H9 (cell line): ENCODE measurements at regions not wholly inside any gene's neighbourhood (a gene's known extent, or its start where the extent isn't known, plus 50 kb on each side); places are given as distances from the start of the nearest gene placed in this dataset.

Experiments
- DNase-seq: peaks from one replicate; pipeline ENCODE4 v3.0.0-alpha.2; 2017
- H2AFZ ChIP-seq: one replicate; pipeline ENCODE4 v1.6.1; 2013; ENCODE audit warnings: mild to moderate bottlenecking, low read length, control low read depth, moderate library complexity
- H2AK5ac ChIP-seq: 2 replicates; pipeline ENCODE4 v1.6.1; 2013; ENCODE audit warnings: low read length, control low read depth, mixed read lengths; ENCODE audit not compliant: insufficient read length
- H2BK120ac ChIP-seq: one replicate; pipeline ENCODE4 v1.6.1; 2013; ENCODE audit warnings: low read depth, mild to moderate bottlenecking, low read length, control low read depth, inconsistent platforms; ENCODE audit not compliant: poor library complexity, severe bottlenecking
- H2BK12ac ChIP-seq: 2 replicates; pipeline ENCODE4 v1.6.1; 2013; ENCODE audit warnings: low read length, control low read depth, mixed read lengths, low read depth; ENCODE audit not compliant: insufficient read length
- H2BK15ac ChIP-seq: 2 replicates; pipeline ENCODE4 v1.6.1; 2013; ENCODE audit warnings: low read depth, low read length, control low read depth
- H2BK20ac ChIP-seq: one replicate; pipeline ENCODE4 v1.6.1; 2013; ENCODE audit warnings: low read depth, mild to moderate bottlenecking, low read length, control low read depth, inconsistent platforms; ENCODE audit not compliant: poor library complexity, severe bottlenecking
- H2BK5ac ChIP-seq: 2 replicates; pipeline ENCODE4 v1.6.1; 2013; ENCODE audit warnings: low read length, control low read depth, mixed read lengths; ENCODE audit not compliant: insufficient read length
- H3K14ac ChIP-seq: 2 replicates; pipeline ENCODE4 v1.6.1; 2013; ENCODE audit warnings: low read length, control low read depth; ENCODE audit not compliant: insufficient read depth
- H3K18ac ChIP-seq: 2 replicates; pipeline ENCODE4 v1.6.1; 2013; ENCODE audit warnings: low read depth, mild to moderate bottlenecking, mixed read lengths, low read length, control low read depth; ENCODE audit not compliant: insufficient read length
- H3K23ac ChIP-seq: 2 replicates; pipeline ENCODE4 v1.6.1; 2013; ENCODE audit warnings: low read length, control low read depth, mixed read lengths, low read depth; ENCODE audit not compliant: insufficient read length
- H3K23me2 ChIP-seq: 2 replicates; pipeline ENCODE4 v1.6.1; 2013; ENCODE audit warnings: low read depth, mild to moderate bottlenecking, mixed read lengths, low read length, control low read depth; ENCODE audit not compliant: insufficient read length, poor library complexity, severe bottlenecking
- H3K27ac ChIP-seq: 2 replicates; pipeline ENCODE4 v1.5.1; 2013; ENCODE audit warnings: low read length, control low read depth, mixed read lengths, low read depth; ENCODE audit not compliant: insufficient read length
- H3K27me3 ChIP-seq: 2 replicates; pipeline ENCODE4 v1.6.1; 2013; ENCODE audit warnings: low read length, control low read depth, inconsistent platforms; ENCODE audit not compliant: insufficient read depth
- H3K4ac ChIP-seq: 2 replicates; pipeline ENCODE4 v1.6.1; 2013; ENCODE audit warnings: low read depth, mild to moderate bottlenecking, control low read depth, inconsistent platforms, low read length, moderate library complexity
- H3K4me1 ChIP-seq: 2 replicates; pipeline ENCODE4 v1.6.1; 2013; ENCODE audit warnings: low read length, control low read depth, inconsistent platforms; ENCODE audit not compliant: insufficient read depth
- H3K4me2 ChIP-seq: 2 replicates; pipeline ENCODE4 v1.6.1; 2013; ENCODE audit warnings: low read length, control low read depth, mixed read lengths; ENCODE audit not compliant: insufficient read length, insufficient read depth
- H3K56ac ChIP-seq: 2 replicates; pipeline ENCODE4 v1.6.1; 2013; ENCODE audit warnings: low read depth, mild to moderate bottlenecking, mixed read lengths, low read length, control low read depth; ENCODE audit not compliant: insufficient read length
- H3K79me1 ChIP-seq: 2 replicates; pipeline ENCODE4 v1.6.1; 2013; ENCODE audit warnings: low read depth, mild to moderate bottlenecking, moderate library complexity, low read length, control low read depth, inconsistent platforms; ENCODE audit not compliant: insufficient read depth, poor library complexity, severe bottlenecking
- H3K79me2 ChIP-seq: 2 replicates; pipeline ENCODE4 v1.6.1; 2013; ENCODE audit warnings: low read length, control low read depth, inconsistent platforms; ENCODE audit not compliant: insufficient read depth
- H3K9ac ChIP-seq: 2 replicates; pipeline ENCODE4 v1.6.1; 2013; ENCODE audit warnings: low read length, control low read depth, mixed read lengths; ENCODE audit not compliant: insufficient read length; ENCODE audit errors: extremely low read depth
- H3K9me3 ChIP-seq: one replicate; pipeline ENCODE4 v1.6.1; 2013; ENCODE audit warnings: low read depth, low read length, inconsistent platforms; ENCODE audit not compliant: control insufficient read depth
- H3T11ph ChIP-seq: one replicate; pipeline ENCODE4 v1.6.1; 2013; ENCODE audit warnings: mild to moderate bottlenecking, low read length, control low read depth, inconsistent platforms
- H4K20me1 ChIP-seq: one replicate; pipeline ENCODE4 v1.6.1; 2013; ENCODE audit not compliant: control insufficient read depth, insufficient read length, insufficient read depth
- H4K5ac ChIP-seq: 2 replicates; pipeline ENCODE4 v1.6.1; 2013; ENCODE audit warnings: low read depth, mild to moderate bottlenecking, mixed read lengths, low read length, control low read depth; ENCODE audit not compliant: insufficient read length
- H4K8ac ChIP-seq: replicated peaks from 2 replicates; pipeline ENCODE4 v1.6.1; 2013; ENCODE audit warnings: low read length, control low read depth, mixed read lengths, low read depth; ENCODE audit not compliant: insufficient read length
- H4K91ac ChIP-seq: 2 replicates; pipeline ENCODE4 v1.6.1; 2013; ENCODE audit warnings: low read depth, mild to moderate bottlenecking, moderate library complexity, mixed read lengths, low read length, control low read depth; ENCODE audit not compliant: insufficient read length
- H3K27ac Mint-ChIP-seq, 3 experiments: 2 replicates in 2 of 3; 3 replicates in 1 of 3; pipeline ENCODE4 v1.8.0; 2020 to 2021; ENCODE audit warnings: mixed read lengths in 3 of 3, mild to moderate bottlenecking in 1 of 3, moderate library complexity in 1 of 3
- H3K27me3 Mint-ChIP-seq: 2 replicates; pipeline ENCODE4 v1.8.0; 2021; ENCODE audit warnings: low read depth, mild to moderate bottlenecking, moderate library complexity, mixed read lengths
- H3K36me3 Mint-ChIP-seq, 3 experiments: 2 replicates in 2 of 3; 3 replicates in 1 of 3; pipeline ENCODE4 v1.8.0; 2020 to 2021; ENCODE audit warnings: low read depth in 3 of 3, mixed read lengths in 3 of 3; ENCODE audit not compliant: insufficient read depth in 1 of 3
- H3K4me1 Mint-ChIP-seq, 2 experiments: 2 replicates each; pipeline ENCODE4 v1.8.0; 2020; ENCODE audit warnings: mixed read lengths in 2 of 2
- H3K4me3 Mint-ChIP-seq, 2 experiments: 2 replicates in 1 of 2; 3 replicates in 1 of 2; pipeline ENCODE4 v1.8.0; 2020 to 2021; ENCODE audit warnings: mild to moderate bottlenecking in 2 of 2, mixed read lengths in 2 of 2, moderate library complexity in 1 of 2
- H3K9me3 Mint-ChIP-seq, 2 experiments: 2 replicates in 1 of 2; 3 replicates in 1 of 2; pipeline ENCODE4 v1.8.0; 2020; ENCODE audit warnings: mild to moderate bottlenecking in 2 of 2, mixed read lengths in 2 of 2, moderate library complexity in 1 of 2
- WGBS: extraction: QIAGEN DNeasy Blood & Tissue Kit; methylation state at CpG from one replicate; pipeline ENCODE4 v1.1.7; 2013; ENCODE audit warnings: missing lambda C conversion rate, low lambda C conversion rate, mixed read lengths; ENCODE audit not compliant: insufficient read length; ENCODE audit errors: extremely low coverage; 5-methylcytosine and 5-hydroxymethylcytosine counted together
- TF ChIP-seq, protein P1 (sequence below): fragments of 200-600 bp; sonication (generic); conservative IDR thresholded peaks from 3 replicates; pipeline ENCODE4 v1.8.0; 2021; ENCODE audit warnings: antibody characterized with exemption, mild to moderate bottlenecking

DNA sequence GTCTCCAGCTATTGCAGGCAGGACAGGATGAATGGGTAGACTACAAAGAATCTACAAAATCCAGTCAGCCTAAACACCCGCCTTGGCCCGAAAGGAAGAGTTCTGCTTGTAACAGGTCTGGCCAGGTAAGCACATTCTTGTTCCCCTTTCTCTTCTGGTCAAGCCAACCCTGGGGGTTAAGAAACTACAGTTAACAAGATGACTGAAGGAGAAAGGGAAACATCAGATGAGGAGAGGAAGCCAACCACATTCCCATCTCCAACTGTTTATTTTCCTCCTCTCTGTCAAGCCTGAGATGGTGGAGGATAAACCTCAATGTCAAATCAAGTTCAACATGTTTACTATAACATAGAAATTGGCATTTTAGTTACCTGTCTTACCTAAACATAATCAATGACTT is 198.9 kb downstream of the IPMK start:
- Histone ChIP-seq H3K27me3 (no peaks in the 10 kb centered on the region), H3K18ac (no peak overlapping the region), H2BK120ac (no peak overlapping the region), H3K14ac (no peak overlapping the region), H3K79me1 (no peaks in the 10 kb centered on the region), H3K79me2 (no peaks in the 10 kb centered on the region), H2BK15ac (no peak overlapping the region), H3K23me2 (no peaks in the 10 kb centered on the region), H3T11ph (no peak overlapping the region), H2AK5ac (no peak overlapping the region), H3K27ac (no peak overlapping the region), H3K4me2 (no peak overlapping the region), H2BK12ac (no peak overlapping the region), H2BK5ac (no peak overlapping the region), H4K5ac (no peak overlapping the region), H3K4ac (no peak overlapping the region), H3K4me1 (peaks cover 8% of the 10 kb centered on the region; the same call in 1 of the 2 replicates), H3K23ac (no peak overlapping the region), H2BK20ac (no peak overlapping the region), H4K8ac (no peak overlapping the region), H4K20me1 (no peaks in the 10 kb centered on the region), H2AFZ (no peak overlapping the region), H3K9me3 (no peaks in the 10 kb centered on the region), H3K56ac (no peak overlapping the region), H4K91ac (no peak overlapping the region), H3K9ac (no peak overlapping the region)
- WGBS: no CpG with 5 or more reads among the region's 2 CpGs
- DNase-seq: no peak
- no peaks in the 10 kb centered on the region for H3K27me3 Mint-ChIP-seq
- H3K27ac Mint-ChIP-seq: no peak overlapping the region
- TF ChIP-seq, protein P1, sequence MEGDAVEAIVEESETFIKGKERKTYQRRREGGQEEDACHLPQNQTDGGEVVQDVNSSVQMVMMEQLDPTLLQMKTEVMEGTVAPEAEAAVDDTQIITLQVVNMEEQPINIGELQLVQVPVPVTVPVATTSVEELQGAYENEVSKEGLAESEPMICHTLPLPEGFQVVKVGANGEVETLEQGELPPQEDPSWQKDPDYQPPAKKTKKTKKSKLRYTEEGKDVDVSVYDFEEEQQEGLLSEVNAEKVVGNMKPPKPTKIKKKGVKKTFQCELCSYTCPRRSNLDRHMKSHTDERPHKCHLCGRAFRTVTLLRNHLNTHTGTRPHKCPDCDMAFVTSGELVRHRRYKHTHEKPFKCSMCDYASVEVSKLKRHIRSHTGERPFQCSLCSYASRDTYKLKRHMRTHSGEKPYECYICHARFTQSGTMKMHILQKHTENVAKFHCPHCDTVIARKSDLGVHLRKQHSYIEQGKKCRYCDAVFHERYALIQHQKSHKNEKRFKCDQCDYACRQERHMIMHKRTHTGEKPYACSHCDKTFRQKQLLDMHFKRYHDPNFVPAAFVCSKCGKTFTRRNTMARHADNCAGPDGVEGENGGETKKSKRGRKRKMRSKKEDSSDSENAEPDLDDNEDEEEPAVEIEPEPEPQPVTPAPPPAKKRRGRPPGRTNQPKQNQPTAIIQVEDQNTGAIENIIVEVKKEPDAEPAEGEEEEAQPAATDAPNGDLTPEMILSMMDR: no peak
- no peak overlapping the region for H3K4me3 Mint-ChIP-seq
- no peaks in the 10 kb centered on the region for H3K9me3 Mint-ChIP-seq
- peaks cover 26 to 27% of the 10 kb centered on the region in 2 experiments for H3K4me1 Mint-ChIP-seq
- no peaks in the 10 kb centered on the region for H3K36me3 Mint-ChIP-seq
